ENCODE measurements at regions not wholly inside any gene's neighbourhood (a gene's known extent, or its start where the extent isn't known, plus 50 kb on each side); places are given as distances from the start of the nearest gene placed in this dataset.

DNA sequence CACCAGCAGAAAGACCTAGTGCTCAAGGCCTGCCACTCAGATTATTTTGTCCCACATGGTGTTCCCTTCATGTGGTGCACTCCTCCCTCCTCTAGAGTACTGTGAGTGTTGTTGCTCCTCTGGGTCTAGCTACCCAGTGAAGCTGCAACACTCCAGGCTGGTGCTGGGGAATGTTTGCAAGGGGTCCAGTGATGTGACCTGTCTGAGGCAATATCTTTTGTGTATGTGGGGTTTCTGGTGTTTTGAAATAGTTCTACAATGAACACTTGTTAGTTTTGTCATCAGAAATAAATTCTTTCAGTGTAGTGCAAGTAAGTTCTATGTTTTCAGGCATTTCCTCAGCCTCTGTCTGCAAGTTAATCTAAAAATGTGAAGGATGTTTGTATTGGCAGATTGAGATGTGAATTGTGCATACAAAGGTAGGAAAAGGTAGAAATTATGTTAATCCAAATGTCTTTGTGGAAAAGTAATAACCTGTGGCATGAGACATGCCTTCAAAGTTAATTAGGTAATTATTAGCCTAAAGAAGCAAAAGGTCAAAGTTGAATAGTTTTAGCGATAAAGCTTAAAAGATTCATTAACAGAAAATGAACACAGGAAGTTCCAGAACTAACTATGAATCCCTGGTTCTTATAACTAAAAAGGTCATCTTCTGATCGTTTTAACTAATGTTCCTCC is 616.8 kb downstream of the LTN1 start:
- no peak for TF ChIP-seq CTCF (IDR thresholded peaks at IDR 0.05; ENCODE audit: low read depth, low read length, missing control alignments)
- H3K4me3 ChIP-seq (ENCODE audit: low read depth, low read length): no peak overlapping the region
- DNase-seq (ENCODE audit: low read depth): peak; percentile 5
- in situ Hi-C loops (cut with HindIII; ENCODE audit: low sequenced_read_pairs): no loop called here

GRCh38 chr21:28374881-28375280 is 617.8 kb downstream of the LTN1 start:
- in situ Hi-C loops (cut with HindIII; ENCODE audit: low sequenced_read_pairs): no loop called here
- DNase-seq (ENCODE audit: low read depth): no peak
- no peak overlapping the region for H3K4me3 ChIP-seq (ENCODE audit: low read depth, low read length)
- no peak for TF ChIP-seq CTCF (IDR thresholded peaks at IDR 0.05; ENCODE audit: low read depth, low read length, missing control alignments)

GRCh38 chr21:28371713-28372112 is 621.0 kb downstream of the LTN1 start:
- in situ Hi-C loops (cut with HindIII; ENCODE audit: low sequenced_read_pairs): no loop called here
- no peak for DNase-seq (ENCODE audit: low read depth)
- no peak overlapping the region for H3K4me3 ChIP-seq (ENCODE audit: low read depth, low read length)
- TF ChIP-seq CTCF (IDR thresholded peaks at IDR 0.05; ENCODE audit: low read depth, low read length, missing control alignments): no peak

DNA sequence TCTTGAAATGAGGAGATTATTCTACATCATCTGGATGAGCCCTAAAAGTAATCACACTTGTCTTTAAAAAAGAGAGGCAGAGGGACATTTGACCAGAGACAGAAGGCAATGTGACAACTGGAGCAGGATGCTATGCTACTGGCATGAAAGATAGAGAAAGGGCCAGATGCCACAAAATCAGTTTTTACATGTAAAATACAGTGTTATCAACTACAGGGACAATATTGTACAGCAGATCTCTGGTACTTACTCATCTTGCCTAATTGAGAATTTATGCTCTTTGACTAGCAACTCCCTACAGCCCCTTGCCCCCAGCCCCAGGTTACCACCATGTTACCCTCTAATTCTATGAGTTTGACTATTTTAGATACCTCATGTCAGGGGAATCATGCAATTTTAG is 633.4 kb downstream of the LTN1 start:
- no peak overlapping the region for H3K4me3 ChIP-seq (ENCODE audit: low read depth, low read length)

DNA sequence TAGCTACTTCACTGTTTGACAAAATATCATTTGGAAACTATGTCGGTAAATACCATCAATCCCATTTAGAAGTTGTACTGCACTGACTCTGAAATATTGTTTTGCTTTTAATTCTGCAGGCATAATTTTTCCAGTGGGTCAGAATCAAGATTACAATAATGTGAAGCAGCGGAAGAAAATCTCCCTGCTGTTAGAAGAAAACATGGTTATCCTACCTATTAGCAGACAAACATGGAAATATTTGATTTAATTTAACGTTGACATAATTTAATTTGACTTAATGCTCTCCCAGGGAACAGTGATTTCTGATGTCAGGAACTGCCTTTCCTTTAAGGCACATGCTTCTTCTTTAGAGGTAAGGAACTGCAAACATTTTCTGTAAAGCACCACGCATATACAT is 634.0 kb downstream of the LTN1 start:
- no peak for TF ChIP-seq CTCF (IDR thresholded peaks at IDR 0.05; ENCODE audit: low read depth, low read length, missing control alignments)
- in situ Hi-C loops (cut with HindIII; ENCODE audit: low sequenced_read_pairs): no loop called here
- DNase-seq (ENCODE audit: low read depth): no peak
- H3K4me3 ChIP-seq (ENCODE audit: low read depth, low read length): no peak overlapping the region

More for the DNA sequence above, 633.4 kb downstream of the LTN1 start:
- in situ Hi-C loops (cut with HindIII; ENCODE audit: low sequenced_read_pairs): no loop called here
- no peak for DNase-seq (ENCODE audit: low read depth)
- TF ChIP-seq CTCF (IDR thresholded peaks at IDR 0.05; ENCODE audit: low read depth, low read length, missing control alignments): no peak

GRCh38 chr21:28358170-28358569 is 634.5 kb downstream of the LTN1 start:
- no peak for TF ChIP-seq CTCF (IDR thresholded peaks at IDR 0.05; ENCODE audit: low read depth, low read length, missing control alignments)

More at GRCh38 chr21:28358170-28358569, 634.5 kb downstream of the LTN1 start:
- DNase-seq (ENCODE audit: low read depth): no peak
- H3K4me3 ChIP-seq (ENCODE audit: low read depth, low read length): no peak overlapping the region
- in situ Hi-C loops (cut with HindIII; ENCODE audit: low sequenced_read_pairs): no loop called here

Measured in astrocyte of the cerebellum (primary cell).